ENCODE measurements at regions not wholly inside any gene's neighbourhood (a gene's known extent, or its start where the extent isn't known, plus 50 kb on each side); places are given as distances from the start of the nearest gene placed in this dataset.
"Not testable (repeated sequence)": the region's sequence is repeated elsewhere in the genome, so short reads cannot be mapped to it uniquely, and the experiment has no call there.

- DNase-seq (no peak), ATAC-seq (no peak)
- no peak overlapping the region for H3K4me3 ChIP-seq
- no peak for TF ChIP-seq CTCF (IDR thresholded peaks at IDR 0.05)
- no peaks in the 10 kb centered on the region for H3K27me3 ChIP-seq
- peaks cover 0 to 7% (median 0%) of the 10 kb centered on the region in 11 donors for H3K9me3 ChIP-seq
- intact Hi-C loops (cut with DNase I), result no loop called here
- H3K4me1 ChIP-seq, result no peaks in the 10 kb centered on the region
- WGBS, 2 donors, result 51 to 71% methylated on average over 4 of the region's 4 CpGs
- no peaks in the 10 kb centered on the region for H3K36me3 ChIP-seq
- H3K27ac ChIP-seq, result no peak overlapping the region
These were observed 427.5 kb upstream of the NUDT12 start for GRCh38 chr5:103990064-103990463.

GRCh38 chr5:103981592-103981991 is 419.0 kb upstream of the NUDT12 start:
- H3K4me3 ChIP-seq, result no peak overlapping the region
- no peaks in the 10 kb centered on the region for H3K27me3 ChIP-seq
- no peaks in the 10 kb centered on the region for H3K36me3 ChIP-seq
- H3K27ac ChIP-seq, result no peak overlapping the region
- no peak for TF ChIP-seq CTCF (IDR thresholded peaks at IDR 0.05)
- WGBS, 2 donors, result 80 to 89% methylated on average over 4 of the region's 4 CpGs
- H3K4me1 ChIP-seq, result no peaks in the 10 kb centered on the region
- peaks cover 0 to 12% (median 0%) of the 10 kb centered on the region in 11 donors for H3K9me3 ChIP-seq
- no peak for ATAC-seq
- no peak for DNase-seq
- intact Hi-C loops (cut with DNase I), result no loop called here

GRCh38 chr5:103973669-103974068 is 411.1 kb upstream of the NUDT12 start:
- ATAC-seq (no peak), DNase-seq (no peak)
- Histone ChIP-seq H3K4me3 (no peak overlapping the region), H3K27me3 (no peaks in the 10 kb centered on the region), H3K27ac (no peak overlapping the region), H3K36me3 (no peaks in the 10 kb centered on the region), H3K9me3 (peaks cover 0 to 40% (median 13%) of the 10 kb centered on the region in 11 donors), H3K4me1 (no peaks in the 10 kb centered on the region)
- no peak for TF ChIP-seq CTCF (IDR thresholded peaks at IDR 0.05)
- intact Hi-C loops (cut with DNase I), result no loop called here

DNA sequence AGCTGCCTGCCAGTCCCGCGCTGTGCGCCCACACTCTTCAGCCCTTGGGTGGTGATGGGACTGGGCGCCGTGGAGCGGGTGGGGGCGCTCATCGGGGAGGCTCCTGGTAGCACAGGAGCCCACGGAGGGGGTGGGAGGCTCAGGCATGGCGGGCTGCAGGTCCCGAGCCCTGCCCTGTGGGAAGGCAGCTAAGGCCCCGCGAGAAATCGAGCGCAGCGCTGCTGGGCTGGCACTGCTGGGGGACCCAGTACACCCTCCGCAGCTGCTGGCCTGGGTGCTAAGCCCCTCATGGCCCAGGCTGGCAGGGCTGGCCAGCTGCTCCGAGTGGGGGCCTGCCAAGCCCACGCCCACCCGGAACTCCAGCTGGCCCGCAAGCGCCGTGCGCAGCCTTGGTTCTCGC is 403.7 kb upstream of the NUDT12 start:
- H3K36me3 ChIP-seq; ATAC-seq; H3K4me1 ChIP-seq; intact Hi-C loops (cut with DNase I); DNase-seq; H3K27me3 ChIP-seq; H3K27ac ChIP-seq; H3K4me3 ChIP-seq: not testable (repeated sequence)
- WGBS, 2 donors, result 96 to 97% methylated on average over 25 of the region's 25 CpGs
- H3K9me3 ChIP-seq, result peaks cover 0 to 45% (median 10%) of the 10 kb centered on the region in 11 donors

- 94% methylated on average over 1 of the region's 1 CpG for WGBS, 2 donors
- ATAC-seq, result no peak
- peaks cover 0 to 47% (median 0%) of the 10 kb centered on the region in 11 donors for H3K9me3 ChIP-seq
- H3K4me1 ChIP-seq, result no peaks in the 10 kb centered on the region
- no peak for TF ChIP-seq CTCF (IDR thresholded peaks at IDR 0.05)
- H3K36me3 ChIP-seq, result no peaks in the 10 kb centered on the region
- intact Hi-C loops (cut with DNase I), result no loop called here
- DNase-seq, result no peak
- H3K4me3 ChIP-seq, result no peak overlapping the region
- no peak overlapping the region for H3K27ac ChIP-seq
- H3K27me3 ChIP-seq, result no peaks in the 10 kb centered on the region
These were observed 399.4 kb upstream of the NUDT12 start for GRCh38 chr5:103962023-103962422.
